Psoas muscle (tissue), 7 donors: ENCODE measurements at regions not wholly inside any gene's neighbourhood (a gene's known extent, or its start where the extent isn't known, plus 50 kb on each side); places are given as distances from the start of the nearest gene placed in this dataset.

ENCODE experiments used
- ATAC-seq, 4 donors: fragments of 200-7000 bp; cut with Tn5 transposase; one replicate each; pipeline ENCODE4 v1.9.1; 2020; ENCODE audit warnings: moderate library complexity in 3 of 4, mild to moderate bottlenecking in 2 of 4
- DNase-seq, 2 donors: peaks; one replicate each; pipeline ENCODE4 v3.0.0-alpha.2; 2020
- H3K27ac ChIP-seq: fragments of 200-600 bp; one replicate; pipeline ENCODE4 v1.8.0; 2022
- H3K27me3 ChIP-seq, 3 donors: fragments of 200-600 bp in 1 of 3; one replicate each; pipeline versions ENCODE4 v1.6.1 to v1.8.0; 2013 to 2022; ENCODE audit warnings: low read length in 2 of 3, mild to moderate bottlenecking in 2 of 3, moderate library complexity in 1 of 3; ENCODE audit not compliant: insufficient read depth in 3 of 3
- H3K36me3 ChIP-seq, 2 donors: fragments of 200-600 bp in 1 of 2; one replicate each; pipeline versions ENCODE4 v1.6.1 to v1.8.0; 2013 to 2022; ENCODE audit warnings: low read depth in 1 of 2, mild to moderate bottlenecking in 1 of 2, moderate library complexity in 1 of 2; ENCODE audit not compliant: insufficient read depth in 1 of 2
- H3K4me1 ChIP-seq: fragments of 200-600 bp; one replicate; pipeline ENCODE4 v1.8.0; 2022
- H3K4me3 ChIP-seq: fragments of 200-600 bp; one replicate; pipeline ENCODE4 v1.8.0; 2022; ENCODE audit warnings: mild to moderate bottlenecking
- H3K9me3 ChIP-seq: fragments of 200-600 bp; one replicate; pipeline ENCODE4 v1.8.0; 2022
- WGBS, 3 donors: extraction: QIAGEN DNeasy Blood & Tissue Kit; methylation state at CpG; one replicate each; pipeline versions ENCODE4 v1.1.6 to v1.1.7; 2013; 5-methylcytosine and 5-hydroxymethylcytosine counted together
- intact Hi-C, 2 donors: fragments of 100-400 bp; cut with DNase I; formaldehyde crosslinking; loops; one replicate each; pipeline versions ENCODE4 v1.11.0 to v1.14.2; 2022
- TF ChIP-seq, protein P1 (sequence below): fragments of 200-600 bp; IDR thresholded peaks from one replicate; pipeline ENCODE4 v1.8.0; 2022; ENCODE audit warnings: antibody characterized with exemption
- donor health status: healthy with polysubstance abuse.
- donor health status: DM: no; HTN: no; CAD: no; lungs with moderate emphysema.
- donor health status: Bipolar disorder and iron deficiency.
- donor health status: healthy.
- donor health status: DM: yes; HTN: yes; CAD: no.
- donor health status: DM: no; HTN: no; CAD: no.
- donor health status: DM: yes; HTN: yes; CAD: no.

DNA sequence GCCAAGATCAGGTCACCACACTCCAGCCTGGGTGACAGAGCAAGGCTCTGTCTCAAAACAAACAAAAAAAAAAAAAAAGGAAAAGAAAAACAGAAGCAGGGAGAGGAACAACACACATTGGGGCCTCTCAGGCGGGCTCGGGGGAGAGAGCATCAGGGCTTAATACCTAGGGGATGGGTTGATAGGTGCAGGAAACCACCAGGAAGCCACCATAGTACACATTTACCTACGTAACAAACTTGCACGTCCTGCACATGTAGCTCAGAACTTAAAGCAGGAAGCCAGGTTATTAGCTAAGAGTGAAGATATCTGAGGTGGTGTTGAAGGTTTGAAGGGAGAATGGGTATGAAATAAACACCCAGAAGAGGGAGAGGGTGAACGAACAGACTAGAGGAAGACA, 81.0 kb upstream of the PMAIP1 start:
- H3K9me3 ChIP-seq = no peaks in the 10 kb centered on the region
- TF ChIP-seq, protein P1, sequence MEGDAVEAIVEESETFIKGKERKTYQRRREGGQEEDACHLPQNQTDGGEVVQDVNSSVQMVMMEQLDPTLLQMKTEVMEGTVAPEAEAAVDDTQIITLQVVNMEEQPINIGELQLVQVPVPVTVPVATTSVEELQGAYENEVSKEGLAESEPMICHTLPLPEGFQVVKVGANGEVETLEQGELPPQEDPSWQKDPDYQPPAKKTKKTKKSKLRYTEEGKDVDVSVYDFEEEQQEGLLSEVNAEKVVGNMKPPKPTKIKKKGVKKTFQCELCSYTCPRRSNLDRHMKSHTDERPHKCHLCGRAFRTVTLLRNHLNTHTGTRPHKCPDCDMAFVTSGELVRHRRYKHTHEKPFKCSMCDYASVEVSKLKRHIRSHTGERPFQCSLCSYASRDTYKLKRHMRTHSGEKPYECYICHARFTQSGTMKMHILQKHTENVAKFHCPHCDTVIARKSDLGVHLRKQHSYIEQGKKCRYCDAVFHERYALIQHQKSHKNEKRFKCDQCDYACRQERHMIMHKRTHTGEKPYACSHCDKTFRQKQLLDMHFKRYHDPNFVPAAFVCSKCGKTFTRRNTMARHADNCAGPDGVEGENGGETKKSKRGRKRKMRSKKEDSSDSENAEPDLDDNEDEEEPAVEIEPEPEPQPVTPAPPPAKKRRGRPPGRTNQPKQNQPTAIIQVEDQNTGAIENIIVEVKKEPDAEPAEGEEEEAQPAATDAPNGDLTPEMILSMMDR = no peak
- intact Hi-C loops = no loop called here
- no peaks in the 10 kb centered on the region for H3K27me3 ChIP-seq
- H3K36me3 ChIP-seq = no peaks in the 10 kb centered on the region
- ATAC-seq (no peak), DNase-seq (no peak)
- H3K4me3 ChIP-seq = no peak overlapping the region
- H3K27ac ChIP-seq = no peak overlapping the region
- 70 to 80% (median 74%) methylated on average over 5 of the region's 5 CpGs for whole genome bisulfite sequencing, 3 donors
- no peaks in the 10 kb centered on the region for H3K4me1 ChIP-seq

DNA sequence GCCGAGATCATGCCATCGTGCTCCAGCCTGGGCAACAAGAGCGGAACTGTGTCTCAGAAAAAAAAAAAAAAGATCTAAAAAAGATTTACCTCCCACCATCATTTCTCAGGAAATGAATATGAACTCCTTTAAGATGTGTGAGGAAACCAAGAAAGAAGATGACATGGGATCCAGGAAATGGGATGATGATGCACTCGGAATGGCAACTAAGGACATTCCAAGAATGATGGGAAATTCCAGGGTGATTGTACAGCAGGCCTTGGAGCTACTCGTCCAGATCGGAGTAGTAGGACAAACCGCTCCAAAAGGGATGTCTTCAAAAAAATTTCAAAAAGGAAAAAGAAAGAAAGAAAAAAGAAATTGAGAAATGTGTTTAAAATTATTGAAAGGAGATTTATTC, 84.9 kb upstream of the PMAIP1 start:
- H3K4me1 ChIP-seq = no peaks in the 10 kb centered on the region
- no peaks in the 10 kb centered on the region for H3K9me3 ChIP-seq
- TF ChIP-seq, protein P1 = no peak
- H3K27me3 ChIP-seq = no peaks in the 10 kb centered on the region
- intact Hi-C loops = no loop called here
- no peak overlapping the region for H3K27ac ChIP-seq
- DNase-seq (no peak), ATAC-seq (no peak)
- H3K36me3 ChIP-seq = no peaks in the 10 kb centered on the region
- WGBS, 3 donors = 63 to 76% (median 72%) methylated on average over 7 of the region's 7 CpGs
- H3K4me3 ChIP-seq = no peak overlapping the region

DNA sequence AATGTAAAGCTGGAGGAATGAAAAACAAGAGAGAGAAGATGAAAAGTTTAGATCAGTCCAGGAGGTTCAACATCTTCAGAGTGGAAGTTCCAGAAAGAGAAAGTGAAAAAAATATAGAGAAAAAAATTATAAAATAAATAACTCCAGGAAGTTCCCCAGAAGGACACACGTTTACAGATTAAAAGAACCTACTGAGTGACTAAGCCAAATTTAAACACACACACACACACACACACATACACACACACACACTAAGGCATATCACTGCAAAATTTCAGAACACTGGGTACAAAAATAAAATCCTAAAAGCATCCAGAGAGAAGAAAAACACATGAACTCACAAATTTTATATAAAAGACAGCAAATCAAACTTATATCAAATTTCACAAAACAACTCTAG, 85.9 kb upstream of the PMAIP1 start:
- Histone ChIP-seq H3K27me3 (no peaks in the 10 kb centered on the region), H3K36me3 (no peaks in the 10 kb centered on the region), H3K9me3 (no peaks in the 10 kb centered on the region), H3K4me3 (no peak overlapping the region), H3K27ac (no peak overlapping the region), H3K4me1 (no peaks in the 10 kb centered on the region)
- ATAC-seq = no peak
- TF ChIP-seq, protein P1 = no peak
- intact Hi-C loops = no loop called here
- DNase-seq = no peak
- 9 to 21% (median 18%) methylated on average over 1 of the region's 1 CpG for WGBS, 3 donors

DNA sequence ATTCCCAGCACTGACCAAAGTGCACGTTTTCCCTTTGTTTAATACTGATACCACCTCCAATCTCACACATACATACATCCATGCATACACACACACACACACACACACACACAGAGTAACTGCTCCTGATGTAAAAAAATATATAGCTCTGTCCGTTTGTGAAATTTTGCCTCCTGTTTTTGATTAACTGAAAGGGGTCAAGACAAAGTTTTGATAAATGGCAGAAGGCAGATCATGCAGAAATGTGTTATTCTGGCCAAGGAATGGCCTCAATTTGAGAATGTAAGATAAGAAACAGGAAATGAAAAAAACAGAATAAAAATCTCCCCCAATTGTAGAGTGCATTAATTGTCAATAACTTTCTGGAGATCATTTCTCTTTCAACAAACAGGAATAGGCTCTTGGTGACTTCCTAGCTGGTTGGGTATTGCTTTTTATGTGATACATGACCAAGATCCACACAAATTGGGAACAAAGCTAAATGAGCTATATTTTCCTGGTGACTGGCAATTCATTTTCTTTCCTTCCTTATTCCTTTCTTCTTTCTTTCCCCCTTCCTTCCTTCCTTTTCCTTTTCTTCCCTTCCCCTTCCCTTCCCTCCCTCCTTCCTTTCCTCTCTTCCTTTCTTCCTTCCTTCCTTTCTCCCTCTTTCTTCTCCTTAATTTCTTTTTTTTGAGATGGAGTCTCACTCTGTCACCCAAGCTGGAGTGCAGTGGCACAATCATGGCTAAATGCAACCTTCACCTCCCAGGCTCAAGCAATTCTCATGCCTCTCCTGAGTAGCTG, 88.9 kb upstream of the PMAIP1 start:
- DNase-seq = no peak
- H3K36me3 ChIP-seq = no peaks in the 10 kb centered on the region
- H3K4me3 ChIP-seq = no peak overlapping the region
- intact Hi-C loops = no loop called here
- 22 to 44% (median 24%) methylated on average over 2 of the region's 2 CpGs for WGBS, 3 donors
- no peaks in the 10 kb centered on the region for H3K4me1 ChIP-seq
- TF ChIP-seq, protein P1 = no peak
- H3K9me3 ChIP-seq = no peaks in the 10 kb centered on the region
- no peak for ATAC-seq
- no peaks in the 10 kb centered on the region for H3K27me3 ChIP-seq
- no peak overlapping the region for H3K27ac ChIP-seq

DNA sequence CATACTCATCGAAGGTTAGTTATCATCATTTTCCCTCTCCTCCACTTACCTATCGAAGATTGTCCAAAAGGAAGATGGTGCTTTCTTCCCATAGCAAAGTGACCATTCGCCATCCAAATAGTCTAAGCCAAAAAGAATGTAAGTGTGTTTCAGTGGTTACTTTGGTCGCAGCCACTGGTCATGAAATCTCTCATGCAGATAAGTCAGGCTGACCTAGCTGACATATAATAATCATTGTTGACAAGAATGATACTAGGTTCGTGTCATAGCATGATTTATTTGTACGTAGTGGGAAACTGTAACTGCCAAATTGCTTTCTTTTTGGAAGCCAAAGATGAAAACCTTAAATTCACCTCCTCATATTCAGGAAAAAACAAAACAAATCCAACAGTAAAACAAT, 89.6 kb upstream of the PMAIP1 start:
- H3K9me3 ChIP-seq = no peaks in the 10 kb centered on the region
- no peak overlapping the region for H3K27ac ChIP-seq
- no peaks in the 10 kb centered on the region for H3K36me3 ChIP-seq
- TF ChIP-seq, protein P1 = no peak
- WGBS, 3 donors = 79 to 81% (median 81%) methylated on average over 6 of the region's 6 CpGs
- DNase-seq (no peak), ATAC-seq (no peak)
- H3K27me3 ChIP-seq = no peaks in the 10 kb centered on the region
- H3K4me3 ChIP-seq = no peak overlapping the region
- no peaks in the 10 kb centered on the region for H3K4me1 ChIP-seq
- intact Hi-C loops = no loop called here
